Tibial nerve (tissue), 4 donors: ENCODE measurements at regions not wholly inside any gene's neighbourhood (a gene's known extent, or its start where the extent isn't known, plus 50 kb on each side); places are given as distances from the start of the nearest gene placed in this dataset.

Source experiments
- EP300 ChIP-seq, 2 donors: sonication (generic); formaldehyde crosslinking; IDR thresholded peaks; one replicate each; pipeline ENCODE4 v1.6.1; 2017; ENCODE audit warnings: antibody characterized with exemption in 2 of 2, mild to moderate bottlenecking in 1 of 2
- POLR2A ChIP-seq, 2 donors: fragments of 450-650 bp; IDR thresholded peaks; one replicate each; pipeline ENCODE4 v1.6.1; 2017; ENCODE audit warnings: antibody characterized with exemption in 2 of 2, mild to moderate bottlenecking in 2 of 2, moderate library complexity in 2 of 2
- TF ChIP-seq, protein P1 (sequence below), 5 experiments: fragments of 200-600 bp in 3 of 5; fragments of 450-650 bp in 2 of 5; sonication (generic) in 3 of 5; IDR thresholded peaks; one replicate each; pipeline ENCODE4 v1.5.1; 2016 to 2019; ENCODE audit warnings: antibody characterized with exemption in 5 of 5, mild to moderate bottlenecking in 3 of 5, moderate library complexity in 2 of 5

DNA sequence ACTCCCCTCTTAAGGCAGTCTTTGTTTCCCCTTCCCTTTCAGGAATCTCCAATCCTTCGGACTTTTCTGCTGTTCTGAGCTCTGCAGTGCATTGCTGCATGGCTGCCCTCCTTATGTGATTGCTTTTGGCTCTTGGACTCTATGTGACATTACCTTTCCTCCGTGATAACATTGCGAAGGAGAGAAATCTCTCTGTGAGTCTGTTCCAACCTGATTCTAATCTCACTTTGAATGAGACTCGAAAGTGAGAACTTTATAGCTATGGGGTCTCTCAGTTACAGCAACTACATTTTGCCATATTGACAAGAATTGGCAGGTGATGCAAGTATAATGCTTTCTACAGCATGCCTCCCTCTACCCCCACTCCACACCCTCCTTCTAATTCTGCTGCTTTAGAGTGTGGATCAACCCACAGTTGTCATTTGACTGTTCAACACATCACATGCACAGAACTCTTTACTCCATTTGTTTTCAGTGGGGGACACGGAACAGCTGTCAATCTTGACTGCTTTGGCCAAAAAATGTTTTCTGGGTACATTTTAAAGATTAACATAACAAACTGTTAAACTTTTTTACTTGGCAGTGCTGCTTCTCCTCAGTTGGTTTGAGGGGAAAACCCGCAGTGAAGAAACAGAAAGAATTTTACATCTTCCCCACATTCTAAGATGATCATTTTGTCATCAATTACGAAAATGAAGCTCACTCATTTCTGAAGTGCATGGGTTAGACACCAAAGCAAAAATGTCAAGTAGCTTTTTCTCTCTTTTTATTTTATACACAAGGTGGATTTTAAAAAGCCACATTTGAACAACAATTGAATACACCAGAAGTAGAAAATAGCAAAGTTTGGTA, 125.5 kb upstream of the RMST start:
- TF ChIP-seq, protein P1, sequence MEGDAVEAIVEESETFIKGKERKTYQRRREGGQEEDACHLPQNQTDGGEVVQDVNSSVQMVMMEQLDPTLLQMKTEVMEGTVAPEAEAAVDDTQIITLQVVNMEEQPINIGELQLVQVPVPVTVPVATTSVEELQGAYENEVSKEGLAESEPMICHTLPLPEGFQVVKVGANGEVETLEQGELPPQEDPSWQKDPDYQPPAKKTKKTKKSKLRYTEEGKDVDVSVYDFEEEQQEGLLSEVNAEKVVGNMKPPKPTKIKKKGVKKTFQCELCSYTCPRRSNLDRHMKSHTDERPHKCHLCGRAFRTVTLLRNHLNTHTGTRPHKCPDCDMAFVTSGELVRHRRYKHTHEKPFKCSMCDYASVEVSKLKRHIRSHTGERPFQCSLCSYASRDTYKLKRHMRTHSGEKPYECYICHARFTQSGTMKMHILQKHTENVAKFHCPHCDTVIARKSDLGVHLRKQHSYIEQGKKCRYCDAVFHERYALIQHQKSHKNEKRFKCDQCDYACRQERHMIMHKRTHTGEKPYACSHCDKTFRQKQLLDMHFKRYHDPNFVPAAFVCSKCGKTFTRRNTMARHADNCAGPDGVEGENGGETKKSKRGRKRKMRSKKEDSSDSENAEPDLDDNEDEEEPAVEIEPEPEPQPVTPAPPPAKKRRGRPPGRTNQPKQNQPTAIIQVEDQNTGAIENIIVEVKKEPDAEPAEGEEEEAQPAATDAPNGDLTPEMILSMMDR (IDR thresholded peaks at IDR 0.05): no peak
- TF ChIP-seq POLR2A (IDR thresholded peaks at IDR 0.05) (no peak), EP300 (IDR thresholded peaks at IDR 0.05) (no peak)
